ENCODE measurements at regions not wholly inside any gene's neighbourhood (a gene's known extent, or its start where the extent isn't known, plus 50 kb on each side); places are given as distances from the start of the nearest gene placed in this dataset.

DNA sequence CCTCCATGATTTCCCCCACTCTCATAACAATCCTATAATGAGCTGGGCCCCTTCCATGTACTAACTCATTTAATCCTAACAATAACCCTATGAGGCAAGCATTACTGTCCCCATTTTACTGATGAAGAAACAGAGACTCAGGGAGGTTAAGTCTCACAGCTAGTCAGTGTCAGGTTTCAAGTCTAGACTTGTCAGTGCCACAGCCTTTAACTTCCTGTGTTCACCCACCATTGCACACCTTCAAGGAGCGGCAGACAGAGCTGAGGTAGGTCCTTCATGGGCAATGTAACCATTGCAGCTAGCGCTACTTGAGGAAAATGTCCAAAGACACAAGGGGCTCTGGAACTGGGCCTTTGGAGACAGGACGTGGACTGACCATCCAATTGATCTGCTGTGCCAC lies 105.8 kb upstream of the CTNNB1 start:
- TF ChIP-seq, protein P1, sequence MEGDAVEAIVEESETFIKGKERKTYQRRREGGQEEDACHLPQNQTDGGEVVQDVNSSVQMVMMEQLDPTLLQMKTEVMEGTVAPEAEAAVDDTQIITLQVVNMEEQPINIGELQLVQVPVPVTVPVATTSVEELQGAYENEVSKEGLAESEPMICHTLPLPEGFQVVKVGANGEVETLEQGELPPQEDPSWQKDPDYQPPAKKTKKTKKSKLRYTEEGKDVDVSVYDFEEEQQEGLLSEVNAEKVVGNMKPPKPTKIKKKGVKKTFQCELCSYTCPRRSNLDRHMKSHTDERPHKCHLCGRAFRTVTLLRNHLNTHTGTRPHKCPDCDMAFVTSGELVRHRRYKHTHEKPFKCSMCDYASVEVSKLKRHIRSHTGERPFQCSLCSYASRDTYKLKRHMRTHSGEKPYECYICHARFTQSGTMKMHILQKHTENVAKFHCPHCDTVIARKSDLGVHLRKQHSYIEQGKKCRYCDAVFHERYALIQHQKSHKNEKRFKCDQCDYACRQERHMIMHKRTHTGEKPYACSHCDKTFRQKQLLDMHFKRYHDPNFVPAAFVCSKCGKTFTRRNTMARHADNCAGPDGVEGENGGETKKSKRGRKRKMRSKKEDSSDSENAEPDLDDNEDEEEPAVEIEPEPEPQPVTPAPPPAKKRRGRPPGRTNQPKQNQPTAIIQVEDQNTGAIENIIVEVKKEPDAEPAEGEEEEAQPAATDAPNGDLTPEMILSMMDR (conservative IDR thresholded peaks at IDR 0.05; ENCODE audit: low read length), result no peak
- no peak for TF ChIP-seq EZH2phosphoT487 (IDR thresholded peaks at IDR 0.05; ENCODE audit: borderline replicate concordance)

All from Loucy (cell line).